NCI-H1105 (cell line): ENCODE measurements at regions not wholly inside any gene's neighbourhood (a gene's known extent, or its start where the extent isn't known, plus 50 kb on each side); places are given as distances from the start of the nearest gene placed in this dataset.

Source experiments
- DNase-seq: peaks from one replicate; lab custom pipeline; 2025; lab: John Stamatoyannopoulos, UW

DNA sequence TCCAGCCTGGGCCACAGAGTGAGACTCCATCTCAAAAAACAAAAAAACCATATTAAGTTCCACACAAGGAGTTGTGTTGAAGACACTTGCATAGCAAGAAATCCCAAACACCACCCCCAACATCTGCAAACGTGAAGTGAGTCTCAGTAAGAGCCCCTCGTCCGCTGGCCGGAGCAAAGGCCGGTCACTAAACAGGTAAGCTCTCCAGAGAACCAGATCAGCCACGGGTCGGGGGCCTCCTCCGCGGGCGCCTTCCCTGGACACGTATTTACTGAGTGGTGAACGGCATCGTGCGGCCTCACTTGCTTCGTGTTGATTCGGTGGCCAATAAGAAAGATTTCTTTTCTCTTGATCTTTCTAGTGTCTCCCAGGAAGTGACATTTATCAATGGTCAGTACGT lies 93.6 kb downstream of the MRPL36 start:
- no peak for DNase-seq

- no peak for DNase-seq
Measured at GRCh38 chr5:1704676-1705075, 95.0 kb downstream of the MRPL36 start.

DNA sequence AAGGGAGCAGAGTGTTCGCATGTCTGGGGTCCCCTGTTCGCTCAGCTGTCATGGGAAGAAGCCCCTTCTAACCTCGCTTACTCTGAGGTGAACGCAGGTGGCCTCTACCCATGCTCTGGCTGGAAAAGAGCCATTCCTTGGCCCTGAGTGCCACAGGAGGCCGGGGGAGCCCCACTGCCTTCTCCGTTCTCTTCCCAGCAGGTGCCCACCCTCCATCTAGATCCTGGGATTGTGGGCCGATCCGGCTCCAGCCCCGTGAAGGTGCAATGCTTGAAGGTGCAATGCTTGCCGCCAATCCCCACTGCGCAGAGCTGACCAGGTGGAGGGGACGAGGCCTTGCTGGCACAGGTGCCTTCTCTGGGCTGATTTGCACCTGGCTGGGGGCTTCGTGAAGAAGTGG lies 95.4 kb downstream of the MRPL36 start:
- no peak for DNase-seq

DNA sequence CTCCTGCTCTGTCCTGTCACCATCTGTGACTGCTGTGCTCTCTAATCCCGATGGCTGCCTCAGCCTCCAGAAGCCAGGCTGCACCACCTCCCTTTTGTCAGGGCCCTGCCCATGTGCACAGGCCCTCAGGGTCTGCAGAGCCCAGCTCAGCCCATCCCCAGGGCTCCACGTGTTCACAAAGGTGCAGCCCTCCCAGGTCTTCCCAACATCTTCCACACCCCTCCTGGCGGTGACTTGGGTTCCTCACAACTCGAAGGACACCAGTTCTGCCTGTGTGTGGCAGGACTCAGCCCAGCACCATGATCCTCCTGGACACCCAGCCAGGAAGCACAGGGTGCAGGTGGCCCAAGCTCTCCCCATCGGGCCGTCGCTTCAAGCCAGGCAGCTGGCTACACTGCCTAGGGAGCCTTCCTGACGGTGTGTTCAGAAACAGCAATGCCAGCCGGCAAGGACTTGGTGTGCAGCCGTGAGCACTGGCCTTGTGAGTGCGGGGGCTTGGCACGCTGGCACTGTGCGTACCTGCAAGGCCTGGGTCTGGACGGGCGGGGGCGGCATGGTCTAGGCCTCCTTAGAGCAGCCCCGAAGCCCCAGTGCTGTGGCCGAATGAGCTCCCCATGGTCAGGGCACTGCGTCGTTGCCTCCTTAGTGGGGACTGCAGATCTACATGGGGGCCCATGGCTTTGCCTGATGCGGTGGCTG lies 96.1 kb downstream of the MRPL36 start:
- no peak for DNase-seq

DNA sequence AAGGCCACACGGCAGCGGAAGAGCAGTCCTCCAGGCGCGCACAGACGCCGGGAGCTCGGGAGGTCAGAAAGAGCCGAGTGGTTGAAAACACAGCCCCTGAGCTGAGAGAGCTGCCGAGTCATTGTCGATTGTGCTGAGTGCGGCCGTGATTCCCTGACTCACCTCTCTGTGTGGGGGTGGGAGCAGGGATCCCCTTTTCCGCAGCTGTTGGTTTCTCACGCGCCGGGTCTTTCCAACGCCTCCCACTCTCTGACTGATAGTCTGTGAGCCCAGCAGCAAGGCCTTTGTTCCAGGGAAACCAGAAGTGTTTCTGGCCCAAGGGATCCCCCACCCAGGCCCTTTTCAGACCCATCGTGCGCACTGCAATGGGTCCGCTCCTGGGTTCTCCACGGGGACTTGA lies 97.3 kb downstream of the MRPL36 start:
- no peak for DNase-seq

GRCh38 chr5:1701884-1702283 lies 97.8 kb downstream of the MRPL36 start:
- no peak for DNase-seq

DNA sequence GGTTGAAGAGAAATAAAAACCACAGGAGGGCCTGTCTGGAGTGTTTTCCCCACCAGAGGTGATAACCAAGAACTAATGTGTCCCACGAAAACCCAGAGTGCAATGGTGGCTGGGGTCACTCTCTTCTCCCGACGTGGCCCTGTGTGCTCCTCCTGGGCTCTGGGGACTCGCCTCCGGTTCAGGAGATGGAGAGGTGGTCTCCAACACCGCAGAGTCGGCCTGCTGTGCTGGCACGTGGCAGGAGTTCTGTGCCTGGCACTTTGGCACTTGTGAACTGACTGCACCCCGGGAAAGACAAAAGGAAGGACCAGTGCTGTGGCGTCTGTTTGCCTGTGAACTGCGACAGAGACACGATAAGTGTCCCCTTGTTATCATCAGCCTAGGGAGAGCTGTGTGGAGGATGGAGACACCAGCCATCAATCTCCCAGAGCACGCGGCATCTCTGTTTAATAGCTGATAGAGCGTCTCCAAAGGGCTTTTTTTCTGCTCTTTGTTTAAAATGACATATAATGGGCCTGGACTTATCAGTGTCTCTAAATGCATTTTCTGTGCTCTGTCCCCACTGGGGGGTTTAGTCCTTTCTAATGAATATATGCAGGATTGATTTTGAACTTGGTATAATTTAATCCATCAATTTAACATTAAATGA lies 98.3 kb downstream of the MRPL36 start:
- DNase-seq = no peak

GRCh38 chr5:1699394-1699793 lies 100.2 kb downstream of the MRPL36 start:
- DNase-seq = no peak

- DNase-seq = no peak
Measured at GRCh38 chr5:1698589-1699316, 100.9 kb downstream of the MRPL36 start.

DNA sequence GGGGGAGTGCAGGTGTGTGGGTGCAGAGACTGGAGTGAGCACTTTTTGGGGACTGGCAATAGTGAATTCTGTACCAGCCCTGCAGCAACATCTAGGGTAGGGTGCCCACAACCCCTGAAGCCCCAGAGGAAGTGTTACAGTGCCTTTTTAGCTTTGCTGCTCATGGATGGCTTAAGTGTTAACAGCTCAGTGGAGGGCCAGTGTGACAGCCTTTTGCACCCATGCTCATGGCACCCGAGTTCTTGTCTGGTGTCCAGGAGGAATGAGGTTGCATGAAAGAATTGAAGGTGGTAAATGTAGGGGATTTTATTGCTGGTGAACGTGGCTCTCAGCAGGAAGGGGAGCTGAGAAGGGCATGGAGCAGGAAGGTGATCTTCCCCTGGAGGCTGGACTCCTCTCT lies 107.3 kb downstream of the MRPL36 start:
- no peak for DNase-seq

GRCh38 chr5:1687301-1687970 lies 112.2 kb downstream of the MRPL36 start:
- no peak for DNase-seq

DNA sequence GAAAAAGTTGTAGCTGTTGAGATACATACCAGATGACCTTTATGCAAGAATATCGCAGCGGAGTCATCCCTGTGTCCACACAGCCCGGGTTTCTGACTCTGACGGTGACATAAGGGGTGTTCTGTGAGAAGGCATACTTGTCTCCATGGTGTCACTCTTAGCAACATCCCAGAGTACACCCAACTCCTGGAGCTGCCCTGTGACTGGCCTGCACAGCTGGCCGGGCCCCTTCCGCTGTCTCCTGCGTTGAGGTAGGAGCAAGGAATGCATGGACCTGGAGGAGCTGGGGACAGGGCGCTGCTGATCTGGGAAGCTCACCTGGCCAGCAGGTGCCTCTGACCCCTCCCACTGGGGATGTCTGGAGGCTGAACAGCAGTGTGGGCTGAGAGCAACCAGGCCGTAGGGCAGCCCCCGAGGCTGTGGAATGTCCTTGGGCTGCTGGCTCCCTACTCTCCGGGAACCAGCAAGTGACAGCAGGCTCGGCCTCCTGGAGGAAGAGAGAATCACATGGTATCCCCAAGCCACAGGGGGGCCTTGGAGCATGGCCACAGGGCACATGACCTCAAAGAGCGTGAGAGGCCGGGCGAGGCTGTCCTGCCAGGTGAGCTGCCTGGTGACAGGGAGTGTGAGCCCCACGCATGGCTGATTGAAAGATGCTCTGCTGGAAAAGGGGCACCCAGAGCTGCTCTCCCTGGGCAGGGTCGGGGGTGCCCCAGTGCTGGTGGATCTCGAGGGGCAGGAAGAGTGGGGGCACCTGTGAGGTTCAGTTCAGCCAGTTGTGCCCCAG lies 113.4 kb downstream of the MRPL36 start:
- no peak for DNase-seq

- DNase-seq = no peak
Measured at GRCh38 chr5:1685066-1685465, 114.6 kb downstream of the MRPL36 start.

- DNase-seq = no peak
Measured at GRCh38 chr5:1681955-1682354, 117.7 kb downstream of the MRPL36 start.

GRCh38 chr5:1673042-1673677 lies 126.5 kb downstream of the MRPL36 start:
- DNase-seq = no peak

DNA sequence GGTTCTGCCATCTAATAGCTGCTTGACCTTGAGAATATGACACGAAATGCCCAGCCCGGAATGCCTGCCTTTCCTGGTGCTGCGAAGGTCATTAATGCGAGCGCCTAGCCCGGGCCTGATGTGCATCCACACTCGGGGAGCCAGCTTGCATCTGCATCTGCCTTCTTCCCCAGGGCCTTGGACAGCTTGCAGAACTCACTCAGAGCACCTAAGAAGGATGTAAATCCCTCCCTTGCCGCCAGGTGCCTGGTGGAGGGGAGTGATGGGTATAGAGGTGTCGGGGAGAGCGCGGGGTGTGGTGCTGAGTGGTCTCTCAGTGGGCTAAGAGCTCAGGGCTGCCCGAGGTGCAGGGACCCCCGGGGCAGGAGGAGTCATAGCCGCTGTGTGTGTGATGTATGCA lies 127.2 kb downstream of the MRPL36 start:
- no peak for DNase-seq

- DNase-seq = no peak
Measured at GRCh38 chr5:1671351-1671750, 128.3 kb downstream of the MRPL36 start.

- no peak for DNase-seq
Measured at GRCh38 chr5:1670351-1670750, 129.3 kb downstream of the MRPL36 start.

DNA sequence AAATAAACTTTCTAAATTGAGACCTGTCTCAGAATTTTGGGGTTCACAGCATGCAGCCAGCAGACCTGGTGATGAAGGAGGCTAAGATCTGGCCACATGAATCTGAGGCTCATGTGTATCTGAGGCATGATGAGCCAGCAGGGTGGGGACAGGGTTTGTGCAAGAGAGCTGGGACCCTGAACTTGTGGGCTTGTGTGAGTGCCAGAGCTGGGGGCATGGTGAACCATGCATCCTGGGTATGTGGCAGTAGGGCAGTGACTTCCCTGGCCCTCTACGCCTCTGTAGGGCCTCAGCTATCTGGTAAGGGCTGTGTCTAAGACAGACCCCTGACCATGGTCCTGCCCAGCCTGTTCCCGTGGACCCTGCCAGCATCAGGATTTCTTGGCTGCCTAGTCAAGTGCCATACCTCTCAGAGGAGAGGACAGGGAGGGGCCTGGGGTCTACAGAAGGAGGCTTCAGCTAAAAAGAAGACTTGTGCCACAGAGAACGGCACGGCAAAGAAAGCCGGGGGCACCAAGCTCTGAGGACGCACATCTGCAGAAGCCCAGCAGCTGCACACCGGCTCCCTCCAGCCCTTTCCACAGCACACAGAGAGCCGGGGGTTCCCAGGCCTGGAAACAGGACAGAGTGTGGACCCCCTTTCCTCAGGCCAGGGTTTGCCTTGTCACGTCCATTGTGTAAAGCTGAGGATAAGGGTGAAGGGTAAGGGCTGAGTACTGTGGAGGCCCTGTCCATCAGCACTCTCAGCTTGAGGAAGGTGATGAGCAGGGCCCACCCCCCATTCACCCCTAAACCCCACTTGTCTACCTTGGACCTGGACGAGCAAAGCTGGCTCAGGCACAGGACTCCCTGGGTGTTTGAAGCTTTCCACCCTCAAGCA lies 130.1 kb downstream of the MRPL36 start:
- DNase-seq = no peak

- DNase-seq = peak; percentile 54
Measured at GRCh38 chr5:1668141-1668721, 131.4 kb downstream of the MRPL36 start.
